ENCODE measurements at regions not wholly inside any gene's neighbourhood (a gene's known extent, or its start where the extent isn't known, plus 50 kb on each side); places are given as distances from the start of the nearest gene placed in this dataset.

GRCh38 chr7:98514211-98515031, 102.7 kb upstream of the NPTX2 start:
- DNase-seq: no peak

GRCh38 chr7:98511175-98511574, 105.9 kb upstream of the NPTX2 start:
- no peak for DNase-seq

- DNase-seq: no peak
Observed at GRCh38 chr7:98509836-98510235, 107.2 kb upstream of the NPTX2 start.

- DNase-seq: no peak
Observed at GRCh38 chr7:98506471-98506870, 105.6 kb upstream of the BAIAP2L1 start.

- no peak for DNase-seq
Observed at GRCh38 chr7:98500764-98501163, 99.9 kb upstream of the BAIAP2L1 start.

GRCh38 chr7:98496618-98497017, 95.7 kb upstream of the BAIAP2L1 start:
- no peak for DNase-seq

- DNase-seq: no peak
Observed at GRCh38 chr7:98495200-98495955, 94.5 kb upstream of the BAIAP2L1 start.

- no peak for DNase-seq
Observed at GRCh38 chr7:98493030-98493778, 92.3 kb upstream of the BAIAP2L1 start.

GRCh38 chr7:98488167-98488566, 87.3 kb upstream of the BAIAP2L1 start:
- DNase-seq: no peak

GRCh38 chr7:98483964-98484545, 83.2 kb upstream of the BAIAP2L1 start:
- DNase-seq: no peak

GRCh38 chr7:98483276-98483963, 82.5 kb upstream of the BAIAP2L1 start:
- DNase-seq: no peak

- DNase-seq: no peak
Observed at GRCh38 chr7:98479318-98479717, 78.4 kb upstream of the BAIAP2L1 start.

GRCh38 chr7:98475352-98475751, 74.5 kb upstream of the BAIAP2L1 start:
- DNase-seq: no peak

GRCh38 chr7:98474558-98474957, 73.7 kb upstream of the BAIAP2L1 start:
- no peak for DNase-seq

GRCh38 chr7:98472521-98472954, 71.6 kb upstream of the BAIAP2L1 start:
- no peak for DNase-seq

- DNase-seq: no peak
Observed at GRCh38 chr7:98470485-98471240, 69.8 kb upstream of the BAIAP2L1 start.

- DNase-seq: no peak
Observed at GRCh38 chr7:98469088-98469487, 68.2 kb upstream of the BAIAP2L1 start.

GRCh38 chr7:98467570-98468312, 66.9 kb upstream of the BAIAP2L1 start:
- no peak for DNase-seq

GRCh38 chr7:98465022-98465421, 64.1 kb upstream of the BAIAP2L1 start:
- no peak for DNase-seq

GRCh38 chr7:98464558-98464940, 63.7 kb upstream of the BAIAP2L1 start:
- no peak for DNase-seq
